Epidermal melanocyte (primary cell): ENCODE measurements at regions not wholly inside any gene's neighbourhood (a gene's known extent, or its start where the extent isn't known, plus 50 kb on each side); places are given as distances from the start of the nearest gene placed in this dataset.

Experiments used
- DNase-seq: peaks from one replicate; pipeline ENCODE4 v3.0.0; 2011; ENCODE audit warnings: low spot score; ENCODE audit not compliant: insufficient read length

GRCh38 chr6:168134560-168135201 is 55.7 kb upstream of the FRMD1 start:
- no peak for DNase-seq

DNA sequence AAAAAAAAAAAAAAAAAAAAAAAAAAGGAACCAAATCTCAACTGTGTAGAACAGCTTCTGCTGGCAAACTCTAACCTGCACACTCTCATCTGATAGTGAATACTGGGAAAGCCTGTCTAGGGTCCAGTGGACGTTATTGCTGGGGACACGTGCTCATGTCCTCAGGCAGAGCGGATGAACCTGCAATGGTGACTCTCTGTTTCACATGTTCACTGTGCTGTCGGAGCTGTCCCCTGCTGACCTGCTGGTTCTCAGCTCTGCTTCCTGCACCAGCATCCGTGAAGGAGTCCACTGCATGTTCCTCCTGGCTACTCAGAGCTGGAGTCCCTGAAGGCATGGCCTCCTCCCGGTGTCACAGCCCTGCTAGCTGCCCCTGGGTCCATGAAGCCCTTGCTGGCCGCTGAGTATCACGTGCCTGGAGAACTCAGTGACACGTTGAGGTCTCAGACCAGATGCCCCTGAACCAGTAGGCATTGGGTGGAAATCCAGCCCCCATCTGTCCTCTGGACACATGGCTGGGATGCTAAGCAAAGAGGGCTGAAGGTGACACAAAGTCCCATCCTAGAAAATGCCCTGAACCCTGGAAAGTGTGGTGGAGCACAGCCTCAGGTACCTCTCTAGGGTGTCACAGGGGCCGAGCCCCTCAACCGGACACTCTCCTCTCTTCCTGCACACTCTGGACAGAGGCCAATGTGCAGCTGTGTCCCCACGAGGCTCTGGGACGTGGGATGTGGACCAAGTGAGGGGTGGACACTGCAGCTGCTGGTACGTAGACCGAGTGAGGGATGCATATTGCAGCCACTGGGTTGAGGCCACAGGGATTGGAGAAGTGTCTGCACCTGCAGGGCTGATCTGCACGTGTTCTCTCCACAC is 54.9 kb upstream of the FRMD1 start:
- DNase-seq, result no peak

DNA sequence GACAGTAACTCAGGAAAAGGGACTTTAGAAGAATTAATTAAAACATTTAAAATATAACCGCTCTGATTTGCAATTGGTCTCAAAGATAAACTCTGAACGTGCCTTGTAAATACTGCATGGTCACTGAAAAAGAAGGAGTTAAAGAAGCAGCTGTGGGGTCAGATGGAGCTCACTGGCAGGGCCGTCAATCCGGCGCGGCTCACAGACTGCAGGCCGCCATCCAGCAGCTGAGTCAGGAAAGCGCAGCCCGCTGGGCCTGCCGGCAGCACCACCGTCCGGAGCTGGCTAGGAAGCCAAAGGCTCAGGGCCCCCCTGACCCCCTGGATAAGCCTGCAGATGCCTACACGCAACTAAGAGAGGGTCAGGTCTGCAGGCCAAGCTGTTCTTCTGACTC is 54.2 kb upstream of the FRMD1 start:
- no peak for DNase-seq

DNA sequence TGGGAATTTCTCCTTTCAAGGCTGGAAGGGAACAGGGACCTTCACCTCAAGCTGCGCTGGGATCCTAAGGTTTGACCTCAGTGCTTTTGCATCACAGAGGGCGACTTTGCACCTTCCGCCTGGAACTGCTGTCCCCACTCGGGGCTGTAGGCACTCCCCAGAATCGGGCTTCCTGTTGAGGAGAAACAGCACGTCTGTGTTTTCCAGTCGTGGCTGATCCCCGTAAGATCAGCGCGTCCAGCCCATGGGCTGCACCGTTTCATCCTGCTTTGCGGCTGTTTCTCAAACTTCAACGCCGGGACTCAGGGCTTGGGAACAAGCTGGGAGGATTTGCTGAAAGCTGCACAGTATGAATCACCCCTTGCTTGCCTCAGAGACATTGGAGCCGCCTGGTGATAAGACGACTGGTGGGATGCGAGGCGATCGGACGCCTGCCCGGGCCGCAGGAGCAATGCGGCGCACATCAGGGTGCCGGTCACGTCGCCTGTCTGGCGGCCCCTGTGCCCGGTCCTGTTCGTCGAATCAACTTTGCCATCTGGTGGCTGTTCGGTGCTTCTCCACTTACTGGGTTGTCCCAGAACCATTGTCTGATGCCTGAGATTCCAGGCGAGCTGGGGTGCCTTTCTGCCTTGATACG is 53.6 kb upstream of the FRMD1 start:
- no peak for DNase-seq

- DNase-seq, result no peak
These were observed 52.7 kb upstream of the FRMD1 start for GRCh38 chr6:168131464-168132415.

- DNase-seq, result no peak
These were observed 51.8 kb upstream of the FRMD1 start for GRCh38 chr6:168130697-168131371.

- DNase-seq, result no peak
These were observed 51.2 kb upstream of the FRMD1 start for GRCh38 chr6:168130168-168130696.

DNA sequence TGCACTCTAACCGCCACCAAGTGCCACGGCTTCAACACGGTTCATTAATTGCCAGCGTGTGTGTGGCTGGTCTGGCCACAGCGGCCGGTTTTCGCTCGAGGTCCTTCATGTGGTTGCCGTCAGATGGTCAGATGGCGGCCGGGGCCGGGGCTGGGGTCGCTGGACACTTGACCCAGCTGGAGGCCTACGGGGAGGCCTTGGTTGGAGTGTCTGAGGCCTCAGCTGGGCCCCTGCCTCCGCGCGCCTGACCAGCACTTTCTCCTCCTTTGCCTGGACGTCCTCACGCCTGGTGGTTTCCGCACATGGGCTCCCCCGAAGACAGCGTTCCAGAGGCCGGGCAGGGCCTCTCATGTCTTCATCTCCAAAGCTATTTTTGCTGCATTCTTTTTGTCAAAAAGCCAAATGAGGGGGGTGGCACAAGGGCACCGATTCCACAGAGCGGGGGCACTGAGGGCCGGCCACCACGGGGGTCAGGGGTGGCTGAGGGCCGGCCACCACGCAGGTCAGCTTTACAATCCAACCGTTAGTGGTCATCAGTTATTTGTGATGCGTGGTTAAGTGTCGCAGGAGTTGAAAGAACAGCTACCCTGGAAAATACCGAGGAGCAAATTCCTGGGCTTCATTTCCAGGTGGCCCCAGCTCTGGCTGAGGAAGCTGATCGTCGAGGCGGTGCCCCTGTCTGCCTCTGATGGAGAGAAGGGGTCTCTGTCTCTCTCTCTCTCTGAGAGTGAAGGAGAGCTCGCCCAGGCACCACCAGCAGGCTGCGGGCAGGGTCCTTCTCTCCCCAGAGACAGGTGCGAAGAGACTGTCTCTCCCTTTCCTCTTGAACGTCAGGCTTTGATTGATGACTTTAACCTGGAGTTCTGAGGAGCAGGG is 50.5 kb upstream of the FRMD1 start:
- DNase-seq, result no peak

DNA sequence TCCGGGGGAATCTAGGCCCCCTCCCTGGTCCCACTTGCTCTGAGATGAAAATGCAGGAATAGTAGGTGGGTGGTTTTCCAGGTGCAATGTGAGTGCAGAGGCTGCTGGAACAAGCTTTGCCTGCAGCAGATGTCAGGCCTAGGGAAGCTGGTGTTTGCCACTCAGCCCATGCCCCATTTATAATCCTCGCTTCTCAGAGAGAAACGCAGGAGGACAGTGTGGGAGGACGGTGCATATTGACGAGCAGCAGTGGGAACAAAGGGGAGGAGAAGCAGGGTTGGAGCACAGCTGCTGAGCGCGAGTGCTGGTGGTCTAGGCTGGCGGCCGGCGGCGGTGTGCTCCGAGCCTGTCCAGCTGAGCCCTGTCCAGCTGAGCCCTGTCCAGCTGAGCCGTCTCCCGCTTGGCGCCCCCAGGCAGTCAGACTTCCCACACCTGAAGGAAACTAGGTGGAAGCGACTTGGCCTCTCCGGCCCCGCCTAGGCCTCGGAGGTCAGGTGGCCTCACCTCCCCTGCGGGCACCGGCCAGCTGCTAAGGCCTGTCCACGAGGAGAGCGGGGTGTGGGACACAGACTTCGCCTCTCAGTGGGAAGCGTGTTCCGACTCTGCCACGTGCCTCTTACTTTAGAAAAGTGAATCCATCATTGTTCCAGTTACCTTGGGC is 49.7 kb upstream of the FRMD1 start:
- DNase-seq, result no peak
